ENCODE measurements at regions not wholly inside any gene's neighbourhood (a gene's known extent, or its start where the extent isn't known, plus 50 kb on each side); places are given as distances from the start of the nearest gene placed in this dataset.

GRCh38 chr3:42035816-42036482 lies 55.2 kb upstream of the TRAK1 start:
- Histone ChIP-seq H2AK5ac (ENCODE audit: insufficient read length, low read length) (no peak overlapping the region), H3K27ac (ENCODE audit: insufficient read length, low read depth, low read length) (no peak overlapping the region), H3K79me1 (ENCODE audit: insufficient read depth, low read depth, low read length, poor library complexity, severe bottlenecking) (no peaks in the 10 kb centered on the region), H3K9me3 (ENCODE audit: control insufficient read depth, low read depth, low read length) (no peaks in the 10 kb centered on the region), H3K4me1 (ENCODE audit: insufficient read depth, low read length) (peaks cover 8% of the 10 kb centered on the region; the same call in 1 of the 2 replicates), H3K4me2 (ENCODE audit: insufficient read depth, insufficient read length, low read length) (no peak overlapping the region), H3K14ac (ENCODE audit: insufficient read depth, low read length) (no peak overlapping the region), H4K91ac (ENCODE audit: insufficient read length, low read depth, low read length) (no peak overlapping the region), H4K8ac (replicated peaks; ENCODE audit: insufficient read length, low read depth, low read length) (no peak overlapping the region), H3K23me2 (ENCODE audit: insufficient read length, low read depth, low read length, poor library complexity, severe bottlenecking) (no peaks in the 10 kb centered on the region), H3K18ac (ENCODE audit: insufficient read length, low read depth, low read length) (no peak overlapping the region), H2BK12ac (ENCODE audit: insufficient read length, low read depth, low read length) (no peak overlapping the region), H2BK5ac (ENCODE audit: insufficient read length, low read length) (no peak overlapping the region), H3K4ac (ENCODE audit: low read depth, low read length) (no peak overlapping the region), H3K27me3 (ENCODE audit: insufficient read depth, low read length) (no peaks in the 10 kb centered on the region), H2AFZ (ENCODE audit: low read length) (no peak overlapping the region), H3T11ph (ENCODE audit: low read length) (no peak overlapping the region), H4K5ac (ENCODE audit: insufficient read length, low read depth, low read length) (no peak overlapping the region), H2BK120ac (ENCODE audit: low read depth, low read length, poor library complexity, severe bottlenecking) (no peak overlapping the region), H3K79me2 (ENCODE audit: insufficient read depth, low read length) (peaks cover 5% of the 10 kb centered on the region; the same call in 1 of the 2 replicates), H3K23ac (ENCODE audit: insufficient read length, low read depth, low read length) (no peak overlapping the region), H2BK20ac (ENCODE audit: low read depth, low read length, poor library complexity, severe bottlenecking) (no peak overlapping the region), H4K20me1 (ENCODE audit: control insufficient read depth, insufficient read depth, insufficient read length) (no peaks in the 10 kb centered on the region), H3K9ac (ENCODE audit: extremely low read depth, insufficient read length, low read length) (no peak overlapping the region), H3K56ac (ENCODE audit: insufficient read length, low read depth, low read length) (no peak overlapping the region), H2BK15ac (ENCODE audit: low read depth, low read length) (no peak overlapping the region)
- Mint-ChIP-seq H3K4me1 (peaks cover 26 to 37% of the 10 kb centered on the region in 2 experiments), H3K4me3 (no peak overlapping the region), H3K9me3 (no peaks in the 10 kb centered on the region), H3K27ac (peak overlapping the region in 2 of 3 experiments; percentile 83 to 91; a peak in 3 of 7 replicates), H3K36me3 (ENCODE audit: insufficient read depth in 1 of 3, low read depth in 3 of 3) (peaks cover 3 to 16% (median 7%) of the 10 kb centered on the region in 3 experiments; a peak in 6 of 7 replicates), H3K27me3 (ENCODE audit: low read depth) (no peaks in the 10 kb centered on the region)
- TF ChIP-seq CTCF (conservative IDR thresholded peaks at IDR 0.05), result no peak
- DNase-seq, result no peak
- no CpG with 5 or more reads among the region's 4 CpGs for WGBS (ENCODE audit: extremely low coverage, insufficient read length, low lambda C conversion rate)
